ENCODE measurements at regions not wholly inside any gene's neighbourhood (a gene's known extent, or its start where the extent isn't known, plus 50 kb on each side); places are given as distances from the start of the nearest gene placed in this dataset.

DNA sequence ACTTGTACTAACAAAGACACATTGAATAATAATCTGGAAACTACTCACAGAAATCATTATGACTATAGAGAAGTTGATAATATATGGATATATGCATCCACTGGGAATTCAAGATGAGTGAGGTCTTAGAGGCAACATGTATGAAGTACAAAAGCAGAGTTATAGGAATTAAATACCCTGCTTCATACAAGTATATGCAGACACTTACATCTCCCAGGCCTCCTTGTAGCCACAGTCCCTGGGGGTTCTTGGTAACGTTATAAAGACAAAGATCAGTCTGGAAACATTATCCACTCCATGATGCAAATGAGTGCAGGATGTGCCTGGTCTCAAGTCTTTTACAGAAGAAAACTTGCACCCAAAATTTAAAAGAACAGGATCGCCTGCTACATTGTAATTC, 92.4 kb upstream of the ANXA1 start:
- TF ChIP-seq, protein P1, sequence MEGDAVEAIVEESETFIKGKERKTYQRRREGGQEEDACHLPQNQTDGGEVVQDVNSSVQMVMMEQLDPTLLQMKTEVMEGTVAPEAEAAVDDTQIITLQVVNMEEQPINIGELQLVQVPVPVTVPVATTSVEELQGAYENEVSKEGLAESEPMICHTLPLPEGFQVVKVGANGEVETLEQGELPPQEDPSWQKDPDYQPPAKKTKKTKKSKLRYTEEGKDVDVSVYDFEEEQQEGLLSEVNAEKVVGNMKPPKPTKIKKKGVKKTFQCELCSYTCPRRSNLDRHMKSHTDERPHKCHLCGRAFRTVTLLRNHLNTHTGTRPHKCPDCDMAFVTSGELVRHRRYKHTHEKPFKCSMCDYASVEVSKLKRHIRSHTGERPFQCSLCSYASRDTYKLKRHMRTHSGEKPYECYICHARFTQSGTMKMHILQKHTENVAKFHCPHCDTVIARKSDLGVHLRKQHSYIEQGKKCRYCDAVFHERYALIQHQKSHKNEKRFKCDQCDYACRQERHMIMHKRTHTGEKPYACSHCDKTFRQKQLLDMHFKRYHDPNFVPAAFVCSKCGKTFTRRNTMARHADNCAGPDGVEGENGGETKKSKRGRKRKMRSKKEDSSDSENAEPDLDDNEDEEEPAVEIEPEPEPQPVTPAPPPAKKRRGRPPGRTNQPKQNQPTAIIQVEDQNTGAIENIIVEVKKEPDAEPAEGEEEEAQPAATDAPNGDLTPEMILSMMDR (IDR thresholded peaks at IDR 0.05; ENCODE audit: borderline replicate concordance, extremely low read depth, low read length, poor library complexity, severe bottlenecking) = no peak
- no peak for TF ChIP-seq EZH2 (IDR thresholded peaks at IDR 0.05; ENCODE audit: borderline replicate concordance, low read depth, low read length, severe bottlenecking)

Measured in DND-41 (cell line).